Hepatocyte (in vitro differentiated cells): ENCODE measurements at regions not wholly inside any gene's neighbourhood (a gene's known extent, or its start where the extent isn't known, plus 50 kb on each side); places are given as distances from the start of the nearest gene placed in this dataset.

ENCODE experiments used
- EZH2 ChIP-seq: fragments of 200-600 bp; sonication (generic); IDR thresholded peaks from 2 replicates; pipeline ENCODE4 v1.6.1; 2016; ENCODE audit warnings: antibody characterized with exemption, mild to moderate bottlenecking, borderline replicate concordance
- EZH2phosphoT487 ChIP-seq: fragments of 200-600 bp; sonication (generic); IDR thresholded peaks from one replicate; pipeline ENCODE4 v1.6.1; 2018; ENCODE audit warnings: antibody characterized with exemption, mild to moderate bottlenecking, low read depth, moderate library complexity; ENCODE audit not compliant: unreplicated experiment, severe bottlenecking
- TF ChIP-seq, protein P1 (sequence below): fragments of 200-600 bp; sonication (generic); IDR thresholded peaks from 2 replicates; pipeline ENCODE4 v1.5.1; 2016; ENCODE audit warnings: antibody characterized with exemption, mild to moderate bottlenecking; ENCODE audit not compliant: poor library complexity

- TF ChIP-seq, protein P1, sequence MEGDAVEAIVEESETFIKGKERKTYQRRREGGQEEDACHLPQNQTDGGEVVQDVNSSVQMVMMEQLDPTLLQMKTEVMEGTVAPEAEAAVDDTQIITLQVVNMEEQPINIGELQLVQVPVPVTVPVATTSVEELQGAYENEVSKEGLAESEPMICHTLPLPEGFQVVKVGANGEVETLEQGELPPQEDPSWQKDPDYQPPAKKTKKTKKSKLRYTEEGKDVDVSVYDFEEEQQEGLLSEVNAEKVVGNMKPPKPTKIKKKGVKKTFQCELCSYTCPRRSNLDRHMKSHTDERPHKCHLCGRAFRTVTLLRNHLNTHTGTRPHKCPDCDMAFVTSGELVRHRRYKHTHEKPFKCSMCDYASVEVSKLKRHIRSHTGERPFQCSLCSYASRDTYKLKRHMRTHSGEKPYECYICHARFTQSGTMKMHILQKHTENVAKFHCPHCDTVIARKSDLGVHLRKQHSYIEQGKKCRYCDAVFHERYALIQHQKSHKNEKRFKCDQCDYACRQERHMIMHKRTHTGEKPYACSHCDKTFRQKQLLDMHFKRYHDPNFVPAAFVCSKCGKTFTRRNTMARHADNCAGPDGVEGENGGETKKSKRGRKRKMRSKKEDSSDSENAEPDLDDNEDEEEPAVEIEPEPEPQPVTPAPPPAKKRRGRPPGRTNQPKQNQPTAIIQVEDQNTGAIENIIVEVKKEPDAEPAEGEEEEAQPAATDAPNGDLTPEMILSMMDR: no peak
- TF ChIP-seq EZH2 (no peak), EZH2phosphoT487 (no peak)
These were observed 455.2 kb downstream of the AJAP1 start for GRCh38 chr1:5109633-5110032.
